GM18498 (cell line): ENCODE measurements at regions not wholly inside any gene's neighbourhood (a gene's known extent, or its start where the extent isn't known, plus 50 kb on each side); places are given as distances from the start of the nearest gene placed in this dataset.
"Not testable (repeated sequence)": the region's sequence is repeated elsewhere in the genome, so short reads cannot be mapped to it uniquely, and the experiment has no call there.

Source experiments
- ATAC-seq: cut with Tn5 transposase; IDR thresholded peaks from one replicate; pipeline ENCODE4 v1.9.1; 2021; ENCODE audit warnings: mild to moderate bottlenecking, moderate library complexity; ENCODE audit not compliant: unreplicated experiment

GRCh38 chr1:221285458-221286210 lies 406.4 kb downstream of the HLX start:
- not testable (repeated sequence) for ATAC-seq

GRCh38 chr1:221286399-221286798 lies 407.2 kb downstream of the HLX start:
- no peak for ATAC-seq

- no peak for ATAC-seq
Measured at GRCh38 chr1:221289103-221289502, 409.9 kb downstream of the HLX start.

GRCh38 chr1:221290669-221291068 lies 411.4 kb downstream of the HLX start:
- no peak for ATAC-seq

- no peak for ATAC-seq
Measured at GRCh38 chr1:221291113-221291512, 411.9 kb downstream of the HLX start.

- ATAC-seq, result no peak
Measured at GRCh38 chr1:221292652-221293051, 413.4 kb downstream of the HLX start.

- no peak for ATAC-seq
Measured at GRCh38 chr1:221294242-221294641, 415.0 kb downstream of the HLX start.

- ATAC-seq, result no peak
Measured at GRCh38 chr1:221302357-221302756, 423.1 kb downstream of the HLX start.

- no peak for ATAC-seq
Measured at GRCh38 chr1:221302810-221303209, 423.6 kb downstream of the HLX start.

- no peak for ATAC-seq
Measured at GRCh38 chr1:221303623-221304022, 424.4 kb downstream of the HLX start.

- ATAC-seq, result no peak
Measured at GRCh38 chr1:221306239-221306638, 427.0 kb downstream of the HLX start.

GRCh38 chr1:221308534-221309511 lies 429.6 kb downstream of the HLX start:
- no peak for ATAC-seq

- no peak for ATAC-seq
Measured at GRCh38 chr1:221309723-221310122, 430.5 kb downstream of the HLX start.

- no peak for ATAC-seq
Measured at GRCh38 chr1:221310180-221310579, 430.9 kb downstream of the HLX start.

- no peak for ATAC-seq
Measured at GRCh38 chr1:221315330-221315729, 426.6 kb downstream of the DUSP10 start.

- ATAC-seq, result no peak
Measured at GRCh38 chr1:221316491-221317056, 425.3 kb downstream of the DUSP10 start.

GRCh38 chr1:221317537-221317936 lies 424.4 kb downstream of the DUSP10 start:
- no peak for ATAC-seq

- ATAC-seq, result no peak
Measured at GRCh38 chr1:221327954-221328353, 413.9 kb downstream of the DUSP10 start.

GRCh38 chr1:221328371-221328770 lies 413.5 kb downstream of the DUSP10 start:
- no peak for ATAC-seq

- ATAC-seq, result no peak
Measured at GRCh38 chr1:221331273-221332183, 410.4 kb downstream of the DUSP10 start.
